Brain microvascular endothelial cell (primary cell): ENCODE measurements at regions not wholly inside any gene's neighbourhood (a gene's known extent, or its start where the extent isn't known, plus 50 kb on each side); places are given as distances from the start of the nearest gene placed in this dataset.

Experiments used
- DNase-seq: peaks from one replicate; pipeline ENCODE4 v3.0.0-alpha.2; 2020
- H3K27ac ChIP-seq: fragments of 250-450 bp; sonication (Bioruptor Pico); 2 replicates; pipeline ENCODE4 v1.5.1; 2020; ENCODE audit warnings: mild to moderate bottlenecking, moderate library complexity
- H3K27me3 ChIP-seq: fragments of 250-450 bp; sonication (Bioruptor Pico); replicated peaks from 2 replicates; pipeline ENCODE4 v1.5.1; 2020; ENCODE audit warnings: mild to moderate bottlenecking
- H3K36me3 ChIP-seq: fragments of 250-450 bp; sonication (Bioruptor Pico); replicated peaks from 2 replicates; pipeline ENCODE4 v1.5.1; 2020; ENCODE audit warnings: mild to moderate bottlenecking
- H3K4me3 ChIP-seq: 2 replicates; pipeline ENCODE4 v1.5.1; 2011; ENCODE audit warnings: low read depth, mild to moderate bottlenecking, control low read depth, low read length, moderate library complexity
- in situ Hi-C: cut with HindIII; loops from 2 replicates; pipeline ENCODE4 v1.10.0; 2017; ENCODE audit warnings: low sequenced_read_pairs, low pct_ligation_motif_present
- TF ChIP-seq, protein P1 (sequence below): IDR thresholded peaks from 2 replicates; pipeline ENCODE4 v1.5.1; 2011; ENCODE audit warnings: low read depth, mild to moderate bottlenecking, moderate library complexity, low read length, control low read depth, inconsistent platforms; ENCODE audit errors: missing control alignments

DNA sequence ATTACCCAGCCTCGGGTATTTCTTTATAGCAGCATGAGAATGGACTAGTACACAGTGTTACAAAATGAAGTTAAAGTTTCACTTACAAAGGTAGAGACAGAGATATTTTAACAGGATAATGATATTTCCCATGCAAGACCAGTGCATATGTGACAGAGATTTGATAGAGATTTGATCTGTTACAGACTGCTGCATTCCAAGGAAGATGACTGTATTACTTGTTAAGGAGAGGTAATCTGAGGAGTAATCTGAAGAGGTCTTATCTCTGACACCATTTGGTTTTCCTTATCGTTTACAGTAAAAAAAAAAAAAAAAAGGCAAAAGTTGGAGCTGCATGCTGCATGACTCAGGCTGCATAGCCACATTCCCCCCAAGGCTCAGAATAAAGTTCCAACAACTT lies 289.6 kb downstream of the POM121L12 start:
- H3K27ac ChIP-seq, result no peak overlapping the region
- H3K36me3 ChIP-seq, result no peaks in the 10 kb centered on the region
- no peak for DNase-seq
- in situ Hi-C loops, result no loop called here
- H3K27me3 ChIP-seq, result no peaks in the 10 kb centered on the region
- no peak overlapping the region for H3K4me3 ChIP-seq
- TF ChIP-seq, protein P1, sequence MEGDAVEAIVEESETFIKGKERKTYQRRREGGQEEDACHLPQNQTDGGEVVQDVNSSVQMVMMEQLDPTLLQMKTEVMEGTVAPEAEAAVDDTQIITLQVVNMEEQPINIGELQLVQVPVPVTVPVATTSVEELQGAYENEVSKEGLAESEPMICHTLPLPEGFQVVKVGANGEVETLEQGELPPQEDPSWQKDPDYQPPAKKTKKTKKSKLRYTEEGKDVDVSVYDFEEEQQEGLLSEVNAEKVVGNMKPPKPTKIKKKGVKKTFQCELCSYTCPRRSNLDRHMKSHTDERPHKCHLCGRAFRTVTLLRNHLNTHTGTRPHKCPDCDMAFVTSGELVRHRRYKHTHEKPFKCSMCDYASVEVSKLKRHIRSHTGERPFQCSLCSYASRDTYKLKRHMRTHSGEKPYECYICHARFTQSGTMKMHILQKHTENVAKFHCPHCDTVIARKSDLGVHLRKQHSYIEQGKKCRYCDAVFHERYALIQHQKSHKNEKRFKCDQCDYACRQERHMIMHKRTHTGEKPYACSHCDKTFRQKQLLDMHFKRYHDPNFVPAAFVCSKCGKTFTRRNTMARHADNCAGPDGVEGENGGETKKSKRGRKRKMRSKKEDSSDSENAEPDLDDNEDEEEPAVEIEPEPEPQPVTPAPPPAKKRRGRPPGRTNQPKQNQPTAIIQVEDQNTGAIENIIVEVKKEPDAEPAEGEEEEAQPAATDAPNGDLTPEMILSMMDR, result no peak

DNA sequence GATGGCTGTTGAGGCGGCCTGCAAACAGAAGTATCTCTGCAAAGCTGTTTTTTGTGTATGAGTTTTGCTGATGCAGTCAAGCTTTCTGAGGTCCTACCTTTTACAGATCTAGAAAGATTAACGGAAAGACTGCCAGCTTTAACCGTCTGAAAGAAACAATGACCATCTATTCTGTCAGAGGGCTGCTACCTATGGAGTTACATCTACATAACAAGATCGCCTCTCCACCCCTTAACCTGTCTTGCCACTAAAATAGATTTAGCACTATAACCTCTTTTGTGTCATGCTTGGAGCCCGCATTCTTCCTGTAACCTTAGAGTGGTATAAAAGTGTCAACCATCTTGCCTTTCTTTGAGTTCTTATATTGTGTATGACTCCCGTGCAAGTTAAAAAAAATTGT lies 291.2 kb downstream of the POM121L12 start:
- in situ Hi-C loops, result no loop called here
- Histone ChIP-seq H3K27ac (no peak overlapping the region), H3K36me3 (no peaks in the 10 kb centered on the region), H3K4me3 (no peak overlapping the region), H3K27me3 (no peaks in the 10 kb centered on the region)
- TF ChIP-seq, protein P1, result no peak
- no peak for DNase-seq

GRCh38 chr7:53336105-53336668 lies 300.8 kb downstream of the POM121L12 start:
- H3K36me3 ChIP-seq, result no peaks in the 10 kb centered on the region
- TF ChIP-seq, protein P1, result no peak
- H3K27ac ChIP-seq, result no peak overlapping the region
- H3K4me3 ChIP-seq, result no peak overlapping the region
- in situ Hi-C loops, result no loop called here
- no peak for DNase-seq
- H3K27me3 ChIP-seq, result no peaks in the 10 kb centered on the region

DNA sequence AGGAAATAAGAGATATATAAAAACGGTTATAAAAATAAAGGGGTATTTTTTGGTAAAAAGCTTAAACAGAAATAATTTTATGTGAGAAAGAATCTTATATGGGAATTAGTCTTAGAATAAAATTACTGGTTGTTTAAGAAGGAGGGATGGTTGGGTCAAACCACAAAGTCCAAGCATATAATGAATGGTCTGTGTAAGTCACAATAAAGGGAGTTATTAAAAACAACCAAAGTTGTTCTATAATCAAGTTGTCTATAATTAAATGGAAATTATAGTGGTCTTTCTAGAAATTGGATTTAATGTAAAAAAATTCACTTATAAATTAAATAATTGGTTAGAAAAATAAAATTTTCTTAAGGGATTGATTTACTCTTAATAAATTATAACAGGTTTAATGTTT lies 304.8 kb downstream of the POM121L12 start:
- TF ChIP-seq, protein P1, result no peak
- no peak for DNase-seq
- in situ Hi-C loops, result no loop called here
- Histone ChIP-seq H3K4me3 (no peak overlapping the region), H3K27ac (no peak overlapping the region), H3K27me3 (no peaks in the 10 kb centered on the region), H3K36me3 (no peaks in the 10 kb centered on the region)

DNA sequence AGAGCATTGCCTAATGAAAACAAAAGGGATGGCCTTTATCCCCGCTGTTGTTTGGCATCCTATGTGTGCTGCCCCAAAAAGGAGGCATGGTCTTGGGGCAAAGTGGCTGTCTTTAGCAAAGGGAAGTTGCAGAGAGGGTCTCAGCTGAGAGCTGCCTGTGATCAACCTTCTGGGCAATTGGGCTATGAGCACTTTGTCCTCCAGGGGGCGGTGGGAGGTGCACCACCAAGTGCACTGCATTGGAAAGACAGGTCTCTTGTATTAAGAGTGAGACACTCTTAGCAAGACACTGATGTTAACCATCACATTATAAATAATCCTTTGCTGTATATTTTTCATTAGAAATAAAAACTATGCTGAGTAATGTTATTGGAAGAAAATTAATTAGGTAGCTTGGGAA lies 314.8 kb downstream of the POM121L12 start:
- H3K36me3 ChIP-seq, result no peaks in the 10 kb centered on the region
- DNase-seq, result no peak
- H3K4me3 ChIP-seq, result no peak overlapping the region
- in situ Hi-C loops, result no loop called here
- TF ChIP-seq, protein P1, result peak; percentile 14
- no peaks in the 10 kb centered on the region for H3K27me3 ChIP-seq
- no peak overlapping the region for H3K27ac ChIP-seq

GRCh38 chr7:53351681-53352080 lies 316.2 kb downstream of the POM121L12 start:
- no peak for DNase-seq
- H3K27me3 ChIP-seq, result no peaks in the 10 kb centered on the region
- TF ChIP-seq, protein P1, result no peak
- in situ Hi-C loops, result no loop called here
- no peaks in the 10 kb centered on the region for H3K36me3 ChIP-seq
- H3K4me3 ChIP-seq, result no peak overlapping the region
- no peak overlapping the region for H3K27ac ChIP-seq
